Activated T-helper 9 cell treated with anti-CD3 and anti-CD28 coated beads, Interleukin-2, amount 50 U/mL, for 16 hours (primary cell): ENCODE measurements at regions not wholly inside any gene's neighbourhood (a gene's known extent, or its start where the extent isn't known, plus 50 kb on each side); places are given as distances from the start of the nearest gene placed in this dataset.

Experiments used
- DNase-seq: peaks from one replicate; pipeline ENCODE4 v3.0.0-alpha.2; 2020; ENCODE audit warnings: low read depth

- DNase-seq = no peak
These were observed 234.3 kb upstream of the CYRIA start for GRCh38 chr2:16899958-16900357.

DNA sequence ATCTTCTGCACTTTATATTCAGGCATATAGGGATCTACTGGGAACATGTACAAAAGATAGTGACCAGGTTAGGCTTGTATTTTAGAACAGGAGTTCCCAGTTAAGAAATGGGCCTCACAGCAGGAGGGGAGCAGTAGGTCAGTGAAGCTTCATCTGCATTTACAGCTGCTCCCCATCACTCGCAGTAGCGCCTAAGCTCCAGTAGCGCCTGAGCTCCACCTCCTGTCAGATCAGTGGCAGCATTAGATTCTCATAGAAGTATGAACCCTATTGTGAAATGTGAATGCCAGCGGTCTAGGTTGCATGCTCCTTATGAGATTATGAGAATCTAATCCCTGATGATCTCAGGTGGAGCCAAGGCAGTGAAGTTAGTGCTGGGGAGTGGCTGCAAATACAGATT is 224.4 kb upstream of the CYRIA start:
- DNase-seq = no peak

- no peak for DNase-seq
These were observed 219.4 kb upstream of the CYRIA start for GRCh38 chr2:16885027-16885426.

GRCh38 chr2:16882706-16883105 is 217.1 kb upstream of the CYRIA start:
- DNase-seq = no peak

- DNase-seq = no peak
These were observed 215.5 kb upstream of the CYRIA start for GRCh38 chr2:16881122-16881521.

GRCh38 chr2:16871411-16871810 is 205.8 kb upstream of the CYRIA start:
- no peak for DNase-seq

GRCh38 chr2:16870491-16871076 is 204.9 kb upstream of the CYRIA start:
- no peak for DNase-seq

- no peak for DNase-seq
These were observed 204.1 kb upstream of the CYRIA start for GRCh38 chr2:16869711-16870110.

DNA sequence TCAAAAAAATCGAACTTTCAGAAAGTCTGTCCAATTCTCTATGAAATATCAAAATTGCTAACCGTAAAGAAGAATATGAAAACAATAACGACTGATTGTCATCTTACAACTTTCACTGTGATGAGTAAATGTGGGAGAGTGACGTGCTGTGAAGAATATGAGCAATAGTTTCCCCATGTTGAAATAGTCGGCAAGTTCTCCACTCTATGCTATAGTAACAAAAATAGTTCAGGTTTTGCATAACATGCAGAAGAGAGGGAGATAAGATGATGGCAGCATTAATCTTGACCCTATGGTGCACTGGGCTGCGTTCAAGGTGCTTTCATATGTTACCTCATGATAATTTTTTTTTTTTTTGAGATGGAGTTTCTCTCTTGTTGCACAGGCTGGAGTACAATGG is 196.8 kb upstream of the CYRIA start:
- DNase-seq = no peak

- DNase-seq = no peak
These were observed 195.9 kb upstream of the CYRIA start for GRCh38 chr2:16861530-16861929.

DNA sequence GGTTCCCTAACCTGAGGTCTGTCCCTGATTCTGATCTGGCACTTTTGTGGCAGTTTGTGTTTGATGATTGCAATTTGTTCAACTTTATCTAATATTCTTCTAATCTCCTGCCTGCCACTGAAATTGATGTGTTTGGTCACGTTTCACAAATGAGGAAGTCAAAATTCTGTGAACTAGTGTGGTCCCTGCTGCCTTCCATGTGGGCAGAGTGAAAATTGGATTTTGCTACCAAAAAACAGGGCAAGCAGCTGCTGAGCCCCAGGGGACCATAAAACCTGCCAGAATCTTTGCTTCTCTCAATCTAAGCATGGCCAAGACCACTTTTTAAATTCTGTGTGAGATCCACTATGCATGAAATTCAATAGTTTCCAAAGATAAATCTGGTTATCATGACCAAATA is 195.5 kb upstream of the CYRIA start:
- DNase-seq = no peak

DNA sequence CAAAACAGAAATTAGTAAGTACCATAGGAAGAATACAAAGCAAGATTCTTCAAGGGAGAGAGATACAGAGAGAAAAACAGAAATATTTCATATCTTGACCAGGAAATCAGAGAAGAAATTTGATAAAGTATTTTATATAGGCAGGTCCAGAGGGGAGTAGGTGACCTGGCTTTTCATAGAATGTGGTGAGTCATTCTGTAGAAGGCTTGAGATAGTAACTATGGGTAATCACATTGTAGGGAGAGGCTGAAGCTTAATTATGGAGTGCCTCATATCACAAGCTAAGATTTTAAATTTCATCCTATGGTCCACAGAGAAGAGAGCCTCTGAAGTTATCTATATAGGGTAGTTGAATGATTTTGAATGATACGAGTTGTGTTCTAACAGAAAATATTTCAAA is 195.0 kb upstream of the CYRIA start:
- no peak for DNase-seq

- no peak for DNase-seq
These were observed 189.5 kb upstream of the CYRIA start for GRCh38 chr2:16855183-16855582.

DNA sequence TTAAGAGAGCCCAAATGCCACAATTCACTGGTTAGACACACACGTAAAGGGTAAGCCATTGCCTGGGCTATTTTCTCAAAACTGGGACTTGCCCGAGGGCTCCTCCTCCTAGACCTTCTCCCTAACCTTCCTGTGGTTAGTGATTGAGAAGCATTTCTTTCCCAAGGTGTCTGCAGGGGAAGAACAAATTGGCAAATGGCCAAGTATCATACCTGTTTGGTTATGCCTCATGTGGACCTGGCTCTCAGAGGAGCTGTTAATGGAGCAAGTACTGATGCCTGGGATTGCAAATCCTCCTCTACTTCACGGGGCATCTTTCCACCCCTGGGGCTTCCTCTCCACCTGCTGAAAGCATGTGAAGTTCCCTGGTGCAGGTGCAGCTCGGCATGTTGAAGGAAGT is 187.5 kb upstream of the CYRIA start:
- DNase-seq = no peak

GRCh38 chr2:16852651-16853050 is 187.0 kb upstream of the CYRIA start:
- DNase-seq = no peak

GRCh38 chr2:16851126-16851525 is 185.5 kb upstream of the CYRIA start:
- DNase-seq = no peak

DNA sequence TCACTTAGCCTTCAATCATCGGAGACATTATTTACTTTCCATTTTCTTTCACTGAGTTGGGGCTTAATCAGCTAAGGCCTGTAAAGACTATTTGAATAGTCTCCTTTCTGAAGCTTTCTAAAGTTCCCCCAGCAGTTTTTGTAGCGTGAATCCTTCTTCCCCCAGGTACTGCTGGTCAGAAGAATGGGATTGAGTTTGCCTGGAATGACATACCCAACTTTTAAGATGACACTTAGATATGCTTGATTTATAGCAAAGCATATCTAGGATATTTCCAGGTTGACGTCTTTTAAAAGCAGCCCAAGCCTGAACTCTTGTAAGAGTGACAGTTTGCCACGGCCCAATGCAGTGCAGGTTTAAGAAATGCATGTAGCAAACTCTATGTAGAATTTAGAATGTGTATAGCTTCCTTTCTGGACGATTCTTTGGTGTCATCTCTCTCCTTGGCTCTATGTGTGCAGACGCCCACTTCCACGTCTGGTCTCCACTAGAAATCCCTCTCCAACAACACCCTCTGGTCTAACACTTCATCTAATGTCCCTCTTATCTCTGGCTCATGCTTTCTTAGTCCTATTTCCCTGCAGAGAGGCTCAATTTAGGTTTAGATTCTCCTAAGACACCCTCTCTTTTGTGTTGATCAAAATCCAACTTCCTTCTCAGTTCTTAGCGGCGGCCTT is 175.0 kb upstream of the CYRIA start:
- no peak for DNase-seq

- DNase-seq = no peak
These were observed 167.3 kb upstream of the CYRIA start for GRCh38 chr2:16832910-16833309.

GRCh38 chr2:16828828-16829160 is 163.2 kb upstream of the CYRIA start:
- DNase-seq = no peak

DNA sequence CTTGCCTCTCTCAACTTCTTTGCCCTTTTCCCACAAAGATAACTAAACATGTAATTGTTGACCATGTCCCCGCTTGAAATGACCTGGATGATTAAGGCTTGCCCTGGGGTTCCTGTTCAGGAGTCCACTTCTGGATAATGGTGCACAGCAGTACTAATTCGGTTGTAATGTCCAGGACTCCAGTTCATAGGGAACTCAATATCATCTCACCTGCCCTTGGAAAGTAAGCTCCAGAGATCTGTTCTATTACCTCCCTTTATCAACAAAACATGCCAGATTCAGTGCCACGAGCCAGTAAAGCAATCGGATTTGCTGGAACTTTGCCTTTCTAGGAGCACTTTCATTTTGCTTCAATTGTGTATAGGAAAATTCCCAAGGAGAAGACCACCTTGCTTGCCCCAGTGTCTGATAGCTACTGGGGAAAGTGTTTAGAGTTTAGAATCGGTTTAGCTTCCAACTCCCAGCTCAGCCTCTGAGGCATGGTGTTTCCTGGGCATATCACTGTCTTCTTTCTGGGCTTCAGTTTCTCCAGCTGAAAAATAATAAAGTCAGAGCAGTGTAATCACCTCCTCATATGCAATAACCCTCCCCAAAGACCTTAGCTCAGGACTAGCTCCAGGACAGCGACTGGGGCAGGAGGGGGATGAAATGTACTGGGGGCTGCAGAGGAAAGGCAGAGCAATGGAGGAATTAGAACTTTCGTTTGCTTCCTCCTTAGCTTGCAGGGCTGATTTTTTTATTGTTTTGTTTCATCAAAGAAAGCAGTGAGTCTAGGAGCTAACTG is 162.6 kb upstream of the CYRIA start:
- DNase-seq = no peak

DNA sequence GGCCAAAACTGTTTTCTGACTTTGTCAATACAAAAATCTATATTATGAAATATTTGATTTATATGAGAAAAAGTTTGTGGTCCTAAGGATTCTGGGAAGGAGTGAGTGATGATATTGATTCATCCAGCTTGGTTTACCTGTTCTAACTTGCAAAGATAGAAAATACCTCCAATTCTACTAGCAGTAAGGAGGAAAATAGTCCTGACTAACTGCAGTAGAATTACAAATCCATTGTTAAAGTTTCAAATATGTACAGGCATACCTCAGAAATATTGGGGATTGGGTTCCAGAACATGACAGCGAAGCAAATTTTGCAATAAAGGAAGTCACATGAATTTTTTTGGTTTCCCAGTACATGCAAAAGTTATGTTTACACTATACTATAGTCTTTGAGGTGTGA is 158.8 kb upstream of the CYRIA start:
- no peak for DNase-seq

DNA sequence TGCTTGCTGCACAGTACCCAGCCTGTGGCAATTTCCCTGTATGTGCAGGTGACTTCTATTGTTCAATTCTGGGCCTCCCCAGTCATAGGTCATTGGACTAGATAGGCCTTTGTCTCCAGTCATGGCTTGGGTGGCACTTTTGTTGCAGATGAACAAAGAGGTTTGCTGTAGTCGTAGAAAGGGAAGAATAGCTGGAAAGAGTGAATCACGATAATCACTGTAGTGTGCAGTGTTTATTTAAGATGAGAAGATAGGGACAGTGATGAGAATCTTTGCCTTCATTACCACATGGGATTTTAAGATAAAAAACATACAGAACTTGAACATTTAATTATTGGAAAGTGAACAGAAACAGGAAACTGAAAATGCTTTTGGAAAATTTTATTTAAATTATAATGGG is 156.1 kb upstream of the CYRIA start:
- DNase-seq = no peak

DNA sequence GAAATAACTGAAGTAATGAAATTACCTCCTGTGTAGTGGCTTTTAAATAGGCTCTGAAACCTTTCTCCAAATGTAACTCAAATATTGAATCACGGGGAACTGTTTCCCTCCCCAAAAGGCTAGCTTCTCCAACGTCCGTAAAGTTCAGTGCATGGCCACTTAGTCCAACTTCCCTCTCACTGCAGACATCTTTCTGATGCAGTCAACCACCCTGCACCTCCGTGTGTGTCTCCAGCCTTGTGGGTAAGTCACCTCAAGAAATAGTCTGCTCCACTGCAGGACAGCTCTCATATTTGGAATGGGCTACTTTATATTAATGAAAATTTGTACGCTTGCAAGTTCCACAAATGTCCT is 152.5 kb upstream of the CYRIA start:
- no peak for DNase-seq
